Omental fat pad (tissue), 3 donors: ENCODE measurements at regions not wholly inside any gene's neighbourhood (a gene's known extent, or its start where the extent isn't known, plus 50 kb on each side); places are given as distances from the start of the nearest gene placed in this dataset.
"Not testable (repeated sequence)": the region's sequence is repeated elsewhere in the genome, so short reads cannot be mapped to it uniquely, and the experiment has no call there.

Experiments
- ATAC-seq: fragments of 150-250 bp; one replicate; pipeline ENCODE4 v1.9.1; 2016; ENCODE audit warnings: mild to moderate bottlenecking, moderate library complexity; ENCODE audit not compliant: low FRiP score
- DNase-seq: peaks from one replicate; pipeline ENCODE4 v3.0.0-alpha.2; 2019; ENCODE audit warnings: low spot score
- TF ChIP-seq, protein P1 (sequence below), 3 donors: fragments of 450-650 bp; IDR thresholded peaks; one replicate each; pipeline ENCODE4 v1.5.1; 2016 to 2017; ENCODE audit warnings: antibody characterized with exemption in 3 of 3, mild to moderate bottlenecking in 3 of 3, moderate library complexity in 2 of 3

DNA sequence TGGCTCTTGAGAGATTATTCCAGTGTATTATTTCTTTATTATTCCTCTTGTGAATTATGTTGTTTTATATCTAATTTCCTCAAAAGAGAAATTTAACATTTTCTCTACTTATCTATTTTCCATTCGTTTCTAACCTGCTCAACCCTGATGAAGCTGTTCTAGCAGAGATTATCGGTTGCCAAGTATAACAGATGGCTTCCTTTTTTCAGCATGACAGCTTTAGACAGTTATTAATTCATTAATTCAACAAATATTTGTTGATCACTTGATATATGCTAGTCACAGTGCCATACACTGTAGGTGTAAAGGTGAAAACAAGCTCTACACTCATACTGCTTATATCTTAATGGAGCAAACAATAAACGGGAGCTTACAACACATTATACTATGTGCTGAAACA, 137.9 kb upstream of the UBE2E3 start:
- no peak for DNase-seq
- ATAC-seq: no peak

DNA sequence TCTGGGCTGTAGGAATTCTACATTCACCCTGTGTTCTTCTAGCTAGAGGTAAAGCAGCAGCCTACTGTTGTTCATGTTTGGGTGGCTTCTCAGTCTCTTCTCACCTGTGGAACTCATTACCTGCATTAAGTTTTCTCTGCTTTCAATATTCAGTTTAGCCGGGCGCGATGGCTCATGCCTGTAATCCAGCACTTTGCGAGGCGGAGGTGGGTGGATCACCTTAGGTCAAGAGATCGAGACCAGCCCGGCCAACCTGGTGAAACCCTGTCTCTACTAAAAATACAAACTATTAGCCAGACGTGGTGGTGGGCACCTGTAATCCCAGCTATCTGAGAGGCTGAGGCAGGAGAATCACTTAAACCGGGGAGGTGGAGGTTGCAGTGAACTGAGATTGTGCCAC, 139.8 kb upstream of the UBE2E3 start:
- DNase-seq (no peak), ATAC-seq (no peak)
- TF ChIP-seq, protein P1, sequence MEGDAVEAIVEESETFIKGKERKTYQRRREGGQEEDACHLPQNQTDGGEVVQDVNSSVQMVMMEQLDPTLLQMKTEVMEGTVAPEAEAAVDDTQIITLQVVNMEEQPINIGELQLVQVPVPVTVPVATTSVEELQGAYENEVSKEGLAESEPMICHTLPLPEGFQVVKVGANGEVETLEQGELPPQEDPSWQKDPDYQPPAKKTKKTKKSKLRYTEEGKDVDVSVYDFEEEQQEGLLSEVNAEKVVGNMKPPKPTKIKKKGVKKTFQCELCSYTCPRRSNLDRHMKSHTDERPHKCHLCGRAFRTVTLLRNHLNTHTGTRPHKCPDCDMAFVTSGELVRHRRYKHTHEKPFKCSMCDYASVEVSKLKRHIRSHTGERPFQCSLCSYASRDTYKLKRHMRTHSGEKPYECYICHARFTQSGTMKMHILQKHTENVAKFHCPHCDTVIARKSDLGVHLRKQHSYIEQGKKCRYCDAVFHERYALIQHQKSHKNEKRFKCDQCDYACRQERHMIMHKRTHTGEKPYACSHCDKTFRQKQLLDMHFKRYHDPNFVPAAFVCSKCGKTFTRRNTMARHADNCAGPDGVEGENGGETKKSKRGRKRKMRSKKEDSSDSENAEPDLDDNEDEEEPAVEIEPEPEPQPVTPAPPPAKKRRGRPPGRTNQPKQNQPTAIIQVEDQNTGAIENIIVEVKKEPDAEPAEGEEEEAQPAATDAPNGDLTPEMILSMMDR (IDR thresholded peaks at IDR 0.05): no peak

More for the DNA sequence above, 137.9 kb upstream of the UBE2E3 start:
- TF ChIP-seq, protein P1 (IDR thresholded peaks at IDR 0.05): no peak

DNA sequence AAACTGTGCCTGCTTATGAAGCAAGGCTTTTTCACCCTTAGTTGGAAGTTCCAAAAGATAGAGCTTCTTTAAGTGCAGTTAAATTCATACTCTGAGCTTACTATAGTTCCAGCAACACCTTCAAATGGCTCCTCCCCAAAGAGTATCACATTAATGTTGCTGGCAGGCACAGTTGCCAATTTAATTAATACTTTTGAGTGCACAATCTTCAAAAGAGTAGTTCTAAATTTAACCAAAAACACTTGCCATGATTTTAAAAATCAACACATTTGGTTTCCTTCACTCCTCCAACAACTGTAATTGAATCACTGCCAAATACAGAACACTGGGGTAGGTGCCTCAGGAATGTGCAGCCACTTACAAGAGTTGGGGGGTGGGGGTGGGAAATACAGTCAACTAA, 150.6 kb upstream of the UBE2E3 start:
- no peak for ATAC-seq
- no peak for DNase-seq
- TF ChIP-seq, protein P1 (IDR thresholded peaks at IDR 0.05): no peak

DNA sequence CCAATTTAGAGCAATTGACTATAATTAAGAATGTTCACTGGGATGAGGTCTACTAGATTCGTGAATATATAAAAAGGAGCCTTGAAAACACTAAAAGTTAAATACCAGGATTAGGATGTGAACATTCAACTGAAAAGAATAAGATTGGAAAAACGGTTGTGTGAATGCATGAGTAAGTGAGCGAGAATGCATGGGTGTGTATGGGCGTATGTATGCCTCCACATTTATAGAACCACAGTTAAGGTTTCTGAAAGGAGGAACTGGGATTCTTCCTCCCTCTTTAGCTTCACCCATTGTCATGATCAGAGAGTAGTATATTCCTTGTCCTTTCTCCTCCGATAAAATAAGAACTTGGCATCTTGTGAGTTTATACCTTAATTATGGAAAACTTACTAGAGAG, 151.1 kb upstream of the UBE2E3 start:
- DNase-seq: no peak
- TF ChIP-seq, protein P1 (IDR thresholded peaks at IDR 0.05): no peak
- no peak for ATAC-seq

DNA sequence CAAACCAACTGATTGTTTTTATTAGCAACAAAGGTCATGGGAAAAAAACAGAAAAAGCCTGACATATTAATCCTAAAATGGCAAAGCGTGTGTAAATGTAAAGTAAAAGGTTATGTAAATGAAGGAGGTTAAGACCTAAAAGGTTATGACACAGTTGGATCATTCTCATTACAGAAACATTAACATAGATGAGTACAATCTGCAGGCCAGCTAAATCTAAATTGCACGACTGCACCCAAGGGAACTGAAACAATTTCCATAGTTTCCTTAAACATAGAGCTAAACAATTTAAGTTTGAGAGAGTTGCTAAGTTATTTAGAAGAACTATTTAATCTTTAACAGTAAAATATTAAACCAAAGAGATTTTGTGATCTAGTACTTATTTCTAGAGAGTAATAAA, 151.6 kb upstream of the UBE2E3 start:
- DNase-seq: no peak
- ATAC-seq: no peak
- TF ChIP-seq, protein P1 (IDR thresholded peaks at IDR 0.05): no peak

- DNase-seq (no peak), ATAC-seq (no peak)
- TF ChIP-seq, protein P1 (IDR thresholded peaks at IDR 0.05): no peak
Observed at GRCh38 chr2:180823546-180824141, 156.8 kb upstream of the UBE2E3 start.

DNA sequence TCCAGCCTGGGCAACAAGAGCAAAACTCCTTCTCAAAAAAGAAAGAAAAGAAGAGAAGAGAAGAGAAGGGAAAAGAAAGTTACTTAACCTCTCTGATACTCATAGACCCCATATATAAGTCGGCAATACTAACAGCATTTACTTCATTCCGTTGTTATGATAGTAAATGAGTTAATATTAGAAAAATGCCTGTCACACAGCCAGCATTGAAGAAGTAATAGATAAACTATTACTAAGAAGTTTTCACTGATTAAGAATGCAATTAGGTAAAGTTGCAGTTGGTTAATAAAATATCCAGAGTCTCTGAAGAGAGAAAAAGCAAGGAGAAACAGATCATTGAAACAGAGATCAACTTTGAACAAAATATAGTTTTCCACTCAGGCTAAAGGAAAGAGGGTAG, 161.3 kb upstream of the UBE2E3 start:
- DNase-seq (no peak), ATAC-seq (no peak)
- TF ChIP-seq, protein P1 (IDR thresholded peaks at IDR 0.05): no peak

GRCh38 chr2:180818700-180819099, 161.7 kb upstream of the UBE2E3 start:
- ATAC-seq, DNase-seq: not testable (repeated sequence)
